GM18951 (cell line): ENCODE measurements at regions not wholly inside any gene's neighbourhood (a gene's known extent, or its start where the extent isn't known, plus 50 kb on each side); places are given as distances from the start of the nearest gene placed in this dataset.

ENCODE experiments used
- POLR2A ChIP-seq: IDR thresholded peaks from 4 replicates; pipeline ENCODE4 v1.6.1; 2011; ENCODE audit warnings: mild to moderate bottlenecking; ENCODE audit not compliant: insufficient read length, insufficient read depth; ENCODE audit errors: extremely low read depth
- in situ Hi-C: fragments of 300-500 bp; cut with MboI; formaldehyde crosslinking; loops from one replicate; pipeline ENCODE4 v1.12.0; 2022; ENCODE audit warnings: low sequenced_read_pairs, mixed read lengths, inconsistent platforms; ENCODE audit not compliant: unreplicated experiment

DNA sequence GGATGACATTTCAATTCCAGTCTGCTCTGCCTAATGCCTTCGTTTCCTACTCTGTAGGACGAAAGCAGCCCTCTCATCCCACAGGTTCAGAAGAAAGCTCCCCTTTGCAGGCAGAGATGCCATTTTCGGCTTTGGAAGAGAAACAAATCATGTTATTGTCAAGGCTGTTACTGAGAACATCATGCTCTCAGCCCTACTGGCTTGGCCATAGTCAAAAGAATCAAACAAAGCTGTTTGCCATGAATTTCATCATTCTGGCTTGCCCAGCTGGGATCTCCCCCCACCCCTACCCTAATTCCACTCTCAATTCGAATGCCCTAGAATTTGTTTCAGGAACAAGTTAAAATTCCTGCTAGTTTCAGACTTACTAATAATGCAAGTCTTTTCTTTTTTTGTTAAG, 162.3 kb upstream of the SERP2 start:
- no peak for TF ChIP-seq POLR2A
- in situ Hi-C loops, result no loop called here

- in situ Hi-C loops, result no loop called here
- TF ChIP-seq POLR2A, result no peak
Observed at GRCh38 chr13:44211704-44212346, 161.8 kb upstream of the SERP2 start.

GRCh38 chr13:44212633-44213396, 160.8 kb upstream of the SERP2 start:
- in situ Hi-C loops, result no loop called here
- TF ChIP-seq POLR2A, result no peak

- in situ Hi-C loops, result no loop called here
- TF ChIP-seq POLR2A, result no peak
Observed at GRCh38 chr13:44218501-44219240, 155.0 kb upstream of the SERP2 start.

GRCh38 chr13:44219577-44220548, 153.8 kb upstream of the SERP2 start:
- in situ Hi-C loops, result no loop called here
- no peak for TF ChIP-seq POLR2A

GRCh38 chr13:44220948-44221347, 152.7 kb upstream of the SERP2 start:
- TF ChIP-seq POLR2A, result no peak
- in situ Hi-C loops, result no loop called here

DNA sequence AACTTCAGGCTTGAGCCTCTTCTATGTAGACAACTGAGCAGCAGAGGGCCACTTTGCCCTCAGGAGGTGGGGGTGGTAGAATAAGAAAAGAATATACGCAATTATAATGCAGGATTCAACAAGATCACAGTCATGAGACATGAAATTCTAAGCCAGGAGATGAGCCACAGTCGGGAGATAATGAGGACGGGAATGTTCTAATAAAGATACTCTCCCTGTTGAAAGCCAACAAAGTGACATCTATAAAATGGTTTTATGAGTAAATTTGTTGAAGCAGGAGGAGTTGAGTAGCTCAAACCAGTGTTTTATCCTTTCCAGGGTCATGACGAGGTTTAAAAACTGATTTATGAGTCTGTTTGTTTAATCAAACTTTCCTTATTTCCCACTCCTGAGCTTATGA, 152.0 kb upstream of the SERP2 start:
- no peak for TF ChIP-seq POLR2A
- in situ Hi-C loops, result no loop called here

DNA sequence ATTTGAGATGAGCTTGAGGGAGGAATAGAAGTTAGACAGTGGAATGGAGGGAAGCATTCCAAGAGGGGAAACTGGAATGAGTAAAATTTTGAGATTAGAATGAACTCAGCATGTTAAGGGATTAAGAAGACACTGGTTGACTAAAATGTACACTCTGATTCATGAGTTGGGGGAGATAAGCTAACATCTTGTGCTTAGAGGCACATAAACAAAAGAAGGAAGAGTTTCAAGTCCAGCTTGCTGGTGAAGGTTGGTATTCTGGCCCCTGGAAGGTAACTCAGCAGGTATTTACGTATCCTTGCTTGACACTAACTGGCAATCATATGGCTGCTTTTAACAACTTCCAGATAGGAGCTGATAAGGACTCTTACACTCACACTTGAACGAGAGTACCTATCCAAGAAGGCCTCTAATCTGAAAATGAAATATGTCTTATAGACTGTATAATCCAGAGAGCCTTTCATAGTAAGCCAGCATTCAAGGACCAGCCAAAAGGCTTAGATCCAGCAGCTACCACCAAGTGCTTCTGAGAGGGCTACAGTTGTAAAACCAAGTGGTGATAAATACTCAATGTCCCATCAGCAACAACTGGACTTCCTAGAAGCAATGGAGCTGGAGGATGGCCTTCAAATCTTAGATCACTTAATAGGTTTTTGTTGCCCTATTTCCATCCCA, 149.7 kb upstream of the SERP2 start:
- in situ Hi-C loops, result no loop called here
- no peak for TF ChIP-seq POLR2A

DNA sequence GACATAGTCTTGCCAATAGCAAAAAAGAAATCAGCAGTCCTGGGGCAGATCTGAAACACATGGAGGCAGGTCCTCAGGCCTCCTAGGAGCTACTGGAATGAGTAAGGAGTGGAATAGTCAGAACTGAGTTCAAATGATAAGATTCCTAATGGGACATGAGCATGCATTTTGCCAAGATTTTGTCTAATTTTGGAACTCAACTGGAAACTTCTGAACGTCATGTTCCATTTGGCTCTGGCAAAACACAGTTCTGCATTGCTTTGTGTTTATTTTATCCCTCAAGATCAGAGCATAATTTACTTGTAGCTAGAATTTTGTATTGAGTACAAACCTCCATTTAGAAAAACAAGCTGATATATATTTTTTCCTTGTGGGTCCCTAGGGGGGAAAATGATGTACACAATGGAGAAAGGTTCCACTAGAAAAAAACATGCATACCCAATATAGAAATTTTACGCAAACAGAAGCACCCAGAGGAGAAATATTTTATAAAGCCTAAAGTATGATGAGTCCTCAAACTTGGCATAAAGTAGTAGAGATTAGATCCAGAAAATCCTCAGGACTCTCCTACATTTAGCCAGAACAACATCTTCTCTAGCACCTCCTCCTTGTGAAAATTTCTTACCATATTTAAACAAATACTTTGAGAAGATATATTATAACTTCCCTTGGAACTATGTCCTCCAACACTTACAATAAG, 149.0 kb upstream of the SERP2 start:
- TF ChIP-seq POLR2A, result no peak
- in situ Hi-C loops, result no loop called here

DNA sequence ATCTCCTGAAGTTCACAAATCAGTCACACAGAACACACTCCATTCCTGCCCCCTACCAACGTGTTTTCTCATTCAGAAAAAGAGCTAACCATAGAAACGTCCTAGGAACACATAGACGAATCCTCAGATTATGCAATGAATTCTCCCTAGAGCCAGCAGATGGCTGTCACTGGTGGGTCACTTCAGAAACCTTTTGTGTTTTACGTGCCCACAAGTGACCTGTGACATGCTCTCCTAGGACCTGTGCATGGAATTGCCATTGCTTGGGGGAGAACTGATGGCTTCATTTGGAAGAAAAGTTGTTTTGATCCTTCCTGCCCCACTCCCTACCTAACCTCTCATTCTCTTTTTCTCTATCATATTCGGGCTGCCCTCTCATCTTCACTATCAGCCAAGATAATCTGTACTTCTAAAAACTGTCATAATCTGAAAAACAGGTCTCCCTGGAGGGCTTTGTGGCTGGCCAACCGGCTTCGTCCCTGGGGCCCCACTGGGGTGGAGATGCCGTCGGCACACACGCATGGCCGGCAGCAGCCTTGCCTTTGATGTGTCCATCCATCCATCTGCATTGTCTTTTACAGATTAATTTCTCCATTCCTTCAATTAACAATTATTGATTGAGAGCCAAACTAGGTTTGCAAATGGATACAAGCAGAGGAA, 144.1 kb upstream of the SERP2 start:
- in situ Hi-C loops, result no loop called here
- no peak for TF ChIP-seq POLR2A

GRCh38 chr13:44230071-44230470, 143.6 kb upstream of the SERP2 start:
- in situ Hi-C loops, result no loop called here
- TF ChIP-seq POLR2A, result no peak
